ENCODE measurements at regions not wholly inside any gene's neighbourhood (a gene's known extent, or its start where the extent isn't known, plus 50 kb on each side); places are given as distances from the start of the nearest gene placed in this dataset.

DNA sequence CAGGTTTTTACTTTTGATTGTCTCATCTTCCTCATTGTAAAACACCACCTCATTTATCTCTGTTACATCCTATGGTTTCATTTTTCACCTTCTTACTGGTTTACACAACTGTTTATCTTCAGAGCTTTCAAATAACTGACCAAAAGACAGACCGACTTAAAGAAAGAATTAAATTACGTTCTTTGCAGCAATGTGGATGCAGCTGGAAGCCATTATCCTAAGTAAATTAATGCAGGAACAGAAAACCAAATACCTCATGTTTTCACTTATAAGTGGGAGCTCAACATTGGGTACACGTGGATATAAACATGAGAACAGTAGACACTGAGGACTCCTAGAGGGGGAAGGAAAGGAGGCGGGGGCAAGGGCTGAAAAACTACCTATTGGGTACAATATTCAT, 729.0 kb upstream of the USP15 start:
- TF ChIP-seq, protein P1, sequence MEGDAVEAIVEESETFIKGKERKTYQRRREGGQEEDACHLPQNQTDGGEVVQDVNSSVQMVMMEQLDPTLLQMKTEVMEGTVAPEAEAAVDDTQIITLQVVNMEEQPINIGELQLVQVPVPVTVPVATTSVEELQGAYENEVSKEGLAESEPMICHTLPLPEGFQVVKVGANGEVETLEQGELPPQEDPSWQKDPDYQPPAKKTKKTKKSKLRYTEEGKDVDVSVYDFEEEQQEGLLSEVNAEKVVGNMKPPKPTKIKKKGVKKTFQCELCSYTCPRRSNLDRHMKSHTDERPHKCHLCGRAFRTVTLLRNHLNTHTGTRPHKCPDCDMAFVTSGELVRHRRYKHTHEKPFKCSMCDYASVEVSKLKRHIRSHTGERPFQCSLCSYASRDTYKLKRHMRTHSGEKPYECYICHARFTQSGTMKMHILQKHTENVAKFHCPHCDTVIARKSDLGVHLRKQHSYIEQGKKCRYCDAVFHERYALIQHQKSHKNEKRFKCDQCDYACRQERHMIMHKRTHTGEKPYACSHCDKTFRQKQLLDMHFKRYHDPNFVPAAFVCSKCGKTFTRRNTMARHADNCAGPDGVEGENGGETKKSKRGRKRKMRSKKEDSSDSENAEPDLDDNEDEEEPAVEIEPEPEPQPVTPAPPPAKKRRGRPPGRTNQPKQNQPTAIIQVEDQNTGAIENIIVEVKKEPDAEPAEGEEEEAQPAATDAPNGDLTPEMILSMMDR (IDR thresholded peaks at IDR 0.05) = no peak
- TF ChIP-seq EZH2phosphoT487 (IDR thresholded peaks at IDR 0.05) (no peak), EZH2 (IDR thresholded peaks at IDR 0.05) (no peak)
